ENCODE measurements at regions not wholly inside any gene's neighbourhood (a gene's known extent, or its start where the extent isn't known, plus 50 kb on each side); places are given as distances from the start of the nearest gene placed in this dataset.

- no peaks in the 10 kb centered on the region for H3K36me3 ChIP-seq
- H3K27me3 ChIP-seq, result no peaks in the 10 kb centered on the region
- no peak overlapping the region for H3K4me3 ChIP-seq
- WGBS, 2 donors, result 70 to 78% methylated on average over 14 of the region's 14 CpGs
- H3K9me3 ChIP-seq, result peaks cover 0 to 11% (median 0%) of the 10 kb centered on the region in 4 donors
- DNase-seq (ENCODE audit: low spot score in 2 of 2), result no peak
- no peaks in the 10 kb centered on the region for H3K4me1 ChIP-seq
- H3K27ac ChIP-seq, result no peak overlapping the region
- TF ChIP-seq CTCF (IDR thresholded peaks at IDR 0.05) (no peak), POLR2A (IDR thresholded peaks at IDR 0.05) (no peak), EP300 (IDR thresholded peaks at IDR 0.05) (no peak)
These were observed 155.2 kb upstream of the AVPR1A start for GRCh38 chr12:63305901-63306875.

- WGBS, 2 donors, result 66 to 74% methylated on average over 5 of the region's 5 CpGs
- DNase-seq (ENCODE audit: low spot score in 2 of 2), result no peak
- TF ChIP-seq POLR2A (IDR thresholded peaks at IDR 0.05), result no peak
- no peak overlapping the region for H3K4me3 ChIP-seq
- H3K4me1 ChIP-seq, result no peaks in the 10 kb centered on the region
- no peaks in the 10 kb centered on the region for H3K27me3 ChIP-seq
- H3K36me3 ChIP-seq, result no peaks in the 10 kb centered on the region
- peaks cover 0 to under 1% (median 0%) of the 10 kb centered on the region in 4 donors for H3K9me3 ChIP-seq
- H3K27ac ChIP-seq, result no peak overlapping the region
These were observed 153.9 kb upstream of the AVPR1A start for GRCh38 chr12:63304887-63305316.

GRCh38 chr12:63302941-63303536 is 152.0 kb upstream of the AVPR1A start:
- Histone ChIP-seq H3K4me1 (no peaks in the 10 kb centered on the region), H3K27ac (no peak overlapping the region), H3K9me3 (no peaks in the 10 kb centered on the region), H3K27me3 (no peaks in the 10 kb centered on the region), H3K4me3 (no peak overlapping the region), H3K36me3 (no peaks in the 10 kb centered on the region)
- WGBS, 2 donors, result 31 to 32% methylated on average over 2 of the region's 2 CpGs
- DNase-seq (ENCODE audit: low spot score in 2 of 2), result no peak
- TF ChIP-seq POLR2A (IDR thresholded peaks at IDR 0.05) (no peak), EP300 (IDR thresholded peaks at IDR 0.05) (no peak), CTCF (IDR thresholded peaks at IDR 0.05) (no peak)

GRCh38 chr12:63302269-63302940 is 151.4 kb upstream of the AVPR1A start:
- no peaks in the 10 kb centered on the region for H3K36me3 ChIP-seq
- DNase-seq (ENCODE audit: low spot score in 2 of 2), result no peak
- no peak overlapping the region for H3K27ac ChIP-seq
- 37 to 42% methylated on average over 7 of the region's 7 CpGs for WGBS, 2 donors
- H3K4me1 ChIP-seq, result no peaks in the 10 kb centered on the region
- TF ChIP-seq EP300 (IDR thresholded peaks at IDR 0.05), result no peak
- TF ChIP-seq POLR2A (IDR thresholded peaks at IDR 0.05), result no peak
- no peak for TF ChIP-seq CTCF (IDR thresholded peaks at IDR 0.05)
- no peaks in the 10 kb centered on the region for H3K27me3 ChIP-seq
- H3K4me3 ChIP-seq, result no peak overlapping the region
- no peaks in the 10 kb centered on the region for H3K9me3 ChIP-seq

- DNase-seq (ENCODE audit: low spot score in 2 of 2), result no peak
- H3K36me3 ChIP-seq, result no peaks in the 10 kb centered on the region
- TF ChIP-seq POLR2A (IDR thresholded peaks at IDR 0.05) (no peak), EP300 (IDR thresholded peaks at IDR 0.05) (no peak), CTCF (IDR thresholded peaks at IDR 0.05) (no peak)
- H3K4me1 ChIP-seq, result no peaks in the 10 kb centered on the region
- H3K27me3 ChIP-seq, result no peaks in the 10 kb centered on the region
- no peak overlapping the region for H3K27ac ChIP-seq
- H3K4me3 ChIP-seq, result no peak overlapping the region
- H3K9me3 ChIP-seq, result no peaks in the 10 kb centered on the region
These were observed 150.3 kb upstream of the AVPR1A start for GRCh38 chr12:63301311-63301710.
